Stomach (tissue), 4 donors: ENCODE measurements at regions not wholly inside any gene's neighbourhood (a gene's known extent, or its start where the extent isn't known, plus 50 kb on each side); places are given as distances from the start of the nearest gene placed in this dataset.

ENCODE experiments used
- POLR2A ChIP-seq, 4 donors: fragments of 450-650 bp; IDR thresholded peaks; one replicate each; pipeline ENCODE4 v1.6.1; 2016; ENCODE audit warnings: antibody characterized with exemption in 4 of 4, control low read depth in 2 of 4, mild to moderate bottlenecking in 1 of 4, moderate library complexity in 1 of 4
- TF ChIP-seq, protein P1 (sequence below), 7 experiments: fragments of 450-650 bp in 4 of 7; fragments of 200-600 bp in 3 of 7; sonication (generic) in 3 of 7; IDR thresholded peaks; one replicate each; pipeline ENCODE4 v1.5.1; 2016 to 2019; ENCODE audit warnings: antibody characterized with exemption in 7 of 7, control low read depth in 2 of 7, mild to moderate bottlenecking in 1 of 7

GRCh38 chr1:182274618-182275017 is 117.0 kb downstream of the GLUL start:
- no peak for TF ChIP-seq POLR2A (IDR thresholded peaks at IDR 0.05)
- TF ChIP-seq, protein P1, sequence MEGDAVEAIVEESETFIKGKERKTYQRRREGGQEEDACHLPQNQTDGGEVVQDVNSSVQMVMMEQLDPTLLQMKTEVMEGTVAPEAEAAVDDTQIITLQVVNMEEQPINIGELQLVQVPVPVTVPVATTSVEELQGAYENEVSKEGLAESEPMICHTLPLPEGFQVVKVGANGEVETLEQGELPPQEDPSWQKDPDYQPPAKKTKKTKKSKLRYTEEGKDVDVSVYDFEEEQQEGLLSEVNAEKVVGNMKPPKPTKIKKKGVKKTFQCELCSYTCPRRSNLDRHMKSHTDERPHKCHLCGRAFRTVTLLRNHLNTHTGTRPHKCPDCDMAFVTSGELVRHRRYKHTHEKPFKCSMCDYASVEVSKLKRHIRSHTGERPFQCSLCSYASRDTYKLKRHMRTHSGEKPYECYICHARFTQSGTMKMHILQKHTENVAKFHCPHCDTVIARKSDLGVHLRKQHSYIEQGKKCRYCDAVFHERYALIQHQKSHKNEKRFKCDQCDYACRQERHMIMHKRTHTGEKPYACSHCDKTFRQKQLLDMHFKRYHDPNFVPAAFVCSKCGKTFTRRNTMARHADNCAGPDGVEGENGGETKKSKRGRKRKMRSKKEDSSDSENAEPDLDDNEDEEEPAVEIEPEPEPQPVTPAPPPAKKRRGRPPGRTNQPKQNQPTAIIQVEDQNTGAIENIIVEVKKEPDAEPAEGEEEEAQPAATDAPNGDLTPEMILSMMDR (IDR thresholded peaks at IDR 0.05): no peak
